Fibroblast of lung (primary cell): ENCODE measurements at regions not wholly inside any gene's neighbourhood (a gene's known extent, or its start where the extent isn't known, plus 50 kb on each side); places are given as distances from the start of the nearest gene placed in this dataset.

Experiments
- DNase-seq, 2 donors: peaks; one replicate each; pipeline versions ENCODE4 v3.0.0 to v3.0.0-alpha.2; 2010; ENCODE audit warnings: low read depth in 2 of 2
- H2AFZ ChIP-seq: 2 replicates; pipeline ENCODE4 v1.5.1; 2012; ENCODE audit warnings: low read length, control low read depth, inconsistent platforms
- H3K27ac ChIP-seq: 2 replicates; pipeline ENCODE4 v1.5.1; 2011; ENCODE audit warnings: low read length, control low read depth; ENCODE audit not compliant: insufficient read depth
- H3K27me3 ChIP-seq: 2 replicates; pipeline ENCODE4 v1.5.1; 2011; ENCODE audit warnings: mild to moderate bottlenecking, low read length; ENCODE audit not compliant: control insufficient read depth, insufficient read depth
- H3K36me3 ChIP-seq: 2 replicates; pipeline ENCODE4 v1.5.1; 2011; ENCODE audit warnings: low read length; ENCODE audit not compliant: control insufficient read depth, insufficient read depth
- H3K4me1 ChIP-seq: 2 replicates; pipeline ENCODE4 v1.5.1; 2011; ENCODE audit warnings: low read length; ENCODE audit not compliant: control insufficient read depth, insufficient read depth; ENCODE audit errors: extremely low read depth
- H3K4me2 ChIP-seq: 2 replicates; pipeline ENCODE4 v1.5.1; 2011; ENCODE audit warnings: low read length, control low read depth; ENCODE audit not compliant: insufficient read depth; ENCODE audit errors: extremely low read depth
- H3K4me3 ChIP-seq, 4 experiments: fragments of 200-600 bp in 1 of 4; sonication (generic) in 1 of 4; replicated peaks in 1 of 4; 2 replicates each; pipeline ENCODE4 v1.5.1; 2011 to 2016; ENCODE audit warnings: low read length in 4 of 4, low read depth in 3 of 4, mild to moderate bottlenecking in 3 of 4, control low read depth in 2 of 4, inconsistent platforms in 1 of 4, mixed read lengths in 1 of 4; ENCODE audit not compliant: insufficient read depth in 1 of 4; ENCODE audit errors: control extremely low read depth in 1 of 4
- H3K79me2 ChIP-seq: 2 replicates; pipeline ENCODE4 v1.5.1; 2012; ENCODE audit warnings: mild to moderate bottlenecking, low read length, inconsistent platforms; ENCODE audit not compliant: control insufficient read depth, insufficient read depth
- H3K9ac ChIP-seq: 2 replicates; pipeline ENCODE4 v1.5.1; 2011; ENCODE audit warnings: mild to moderate bottlenecking, low read length, control low read depth; ENCODE audit not compliant: insufficient read depth
- H3K9me3 ChIP-seq: 2 replicates; pipeline ENCODE4 v1.5.1; 2012; ENCODE audit warnings: low read depth, low read length; ENCODE audit not compliant: control insufficient read depth, insufficient read depth
- H4K20me1 ChIP-seq: 2 replicates; pipeline ENCODE4 v1.5.1; 2011; ENCODE audit warnings: low read length; ENCODE audit not compliant: control insufficient read depth, insufficient read depth; ENCODE audit errors: extremely low read depth
- CTCF ChIP-seq, 2 donors: IDR thresholded peaks in 1 of 2; conservative IDR thresholded peaks in 1 of 2; 1 replicate in 1 of 2; 2 replicates in 1 of 2; pipeline ENCODE4 v1.5.1; 2011 to 2012; ENCODE audit warnings: low read length in 2 of 2, control low read depth in 1 of 2, inconsistent platforms in 1 of 2, low read depth in 1 of 2, mild to moderate bottlenecking in 1 of 2
- EZH2 ChIP-seq: IDR thresholded peaks from 2 replicates; pipeline ENCODE4 v1.5.1; 2012; ENCODE audit warnings: low read length, control low read depth, mild to moderate bottlenecking; ENCODE audit errors: missing control alignments

- H2AFZ ChIP-seq = no peak overlapping the region
- H3K36me3 ChIP-seq = no peaks in the 10 kb centered on the region
- DNase-seq = peak; percentile 75 to 95
- no peak overlapping the region for H3K27ac ChIP-seq
- no peak overlapping the region for H3K4me3 ChIP-seq
- no peaks in the 10 kb centered on the region for H3K79me2 ChIP-seq
- H3K4me1 ChIP-seq = no peaks in the 10 kb centered on the region
- no peak overlapping the region for H3K4me2 ChIP-seq
- H3K27me3 ChIP-seq = no peaks in the 10 kb centered on the region
- TF ChIP-seq CTCF (conservative IDR thresholded peaks at IDR 0.05 in 1 of 2, IDR thresholded peaks at IDR 0.05 in 1 of 2; ENCODE audit: low read depth in 1 of 2, low read length in 2 of 2) (no peak), EZH2 (no peak)
- H4K20me1 ChIP-seq = no peaks in the 10 kb centered on the region
- no peak overlapping the region for H3K9ac ChIP-seq
- H3K9me3 ChIP-seq = no peaks in the 10 kb centered on the region
These were observed 365.8 kb upstream of the TENM3 start for GRCh38 chr4:181877329-181877848.

DNA sequence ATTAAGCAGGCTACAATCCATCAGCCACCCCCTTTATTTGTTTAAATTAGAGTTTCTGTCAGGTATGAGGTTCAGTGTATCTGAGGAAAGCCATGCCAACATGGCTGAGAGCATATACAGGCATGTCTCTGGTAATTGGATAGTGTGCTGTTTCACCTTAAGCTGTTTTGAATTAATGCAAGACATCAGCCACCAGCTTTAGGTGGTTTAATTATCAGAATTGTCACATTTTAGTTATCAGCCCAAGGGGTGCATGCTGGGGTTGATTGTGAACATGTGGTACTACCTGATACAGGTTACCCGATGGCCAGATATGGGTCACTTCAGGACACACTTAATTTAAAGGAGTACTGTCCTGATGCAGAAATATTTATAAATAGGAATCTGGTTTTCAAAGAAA is 353.2 kb upstream of the TENM3 start:
- H3K27ac ChIP-seq = no peak overlapping the region

GRCh38 chr4:181890911-181891310 is 352.3 kb upstream of the TENM3 start:
- Histone ChIP-seq H3K4me1 (no peaks in the 10 kb centered on the region), H3K79me2 (no peaks in the 10 kb centered on the region), H3K27me3 (no peaks in the 10 kb centered on the region), H3K9me3 (no peaks in the 10 kb centered on the region), H3K4me2 (no peak overlapping the region), H3K36me3 (no peaks in the 10 kb centered on the region), H2AFZ (no peak overlapping the region), H3K9ac (no peak overlapping the region), H3K4me3 (no peak overlapping the region), H3K27ac (no peak overlapping the region), H4K20me1 (no peaks in the 10 kb centered on the region)
- TF ChIP-seq EZH2 (no peak), CTCF (conservative IDR thresholded peaks at IDR 0.05 in 1 of 2, IDR thresholded peaks at IDR 0.05 in 1 of 2; ENCODE audit: low read depth in 1 of 2, low read length in 2 of 2) (no peak)
- peak in 1 of 2 donors; percentile 19 for DNase-seq

More for the DNA sequence above, 353.2 kb upstream of the TENM3 start:
- Histone ChIP-seq H3K36me3 (no peaks in the 10 kb centered on the region), H3K4me1 (no peaks in the 10 kb centered on the region), H3K79me2 (no peaks in the 10 kb centered on the region), H4K20me1 (no peaks in the 10 kb centered on the region), H2AFZ (no peak overlapping the region), H3K9ac (no peak overlapping the region), H3K4me3 (no peak overlapping the region), H3K4me2 (no peak overlapping the region), H3K9me3 (no peaks in the 10 kb centered on the region), H3K27me3 (no peaks in the 10 kb centered on the region)
- no peak for DNase-seq
- TF ChIP-seq CTCF (conservative IDR thresholded peaks at IDR 0.05 in 1 of 2, IDR thresholded peaks at IDR 0.05 in 1 of 2; ENCODE audit: low read depth in 1 of 2, low read length in 2 of 2) (no peak), EZH2 (no peak)
